Transverse colon (tissue), 4 donors: ENCODE measurements at regions not wholly inside any gene's neighbourhood (a gene's known extent, or its start where the extent isn't known, plus 50 kb on each side); places are given as distances from the start of the nearest gene placed in this dataset.

Source experiments
- DNase-seq: peaks from one replicate; pipeline ENCODE4 v3.0.0-alpha.2; 2019
- H3K27ac ChIP-seq, 4 donors: fragments of 200-600 bp; sonication (generic); 2 replicates each; pipeline ENCODE4 v1.5.1; 2016 to 2018; ENCODE audit warnings: inconsistent platforms in 4 of 4
- H3K27me3 ChIP-seq: fragments of 200-600 bp; sonication (generic); 2 replicates; pipeline ENCODE4 v1.5.1; 2017; ENCODE audit warnings: inconsistent platforms
- H3K36me3 ChIP-seq, 4 donors: fragments of 200-600 bp; sonication (generic); 2 replicates each; pipeline ENCODE4 v1.5.1; 2017 to 2019; ENCODE audit warnings: inconsistent platforms in 4 of 4
- H3K4me1 ChIP-seq, 4 donors: fragments of 200-600 bp; sonication (generic); 2 replicates each; pipeline ENCODE4 v1.5.1; 2017 to 2020; ENCODE audit warnings: inconsistent platforms in 4 of 4
- H3K4me3 ChIP-seq, 4 donors: fragments of 200-600 bp; sonication (generic); 1 replicate in 1 of 4; 2 replicates in 3 of 4; pipeline versions ENCODE4 v1.5.1 to v1.6.1; 2017 to 2019; ENCODE audit warnings: inconsistent platforms in 4 of 4
- H3K9me3 ChIP-seq, 2 donors: fragments of 200-600 bp; sonication (generic); 2 replicates each; pipeline ENCODE4 v1.5.1; 2017 to 2019; ENCODE audit warnings: inconsistent platforms in 2 of 2
- EP300 ChIP-seq: sonication (generic); formaldehyde crosslinking; IDR thresholded peaks from one replicate; pipeline ENCODE4 v1.6.1; 2017; ENCODE audit warnings: antibody characterized with exemption, low read depth
- POLR2A ChIP-seq: fragments of 450-650 bp; IDR thresholded peaks from one replicate; pipeline ENCODE4 v1.6.1; 2016; ENCODE audit warnings: antibody characterized with exemption, mild to moderate bottlenecking, moderate library complexity
- POLR2AphosphoS5 ChIP-seq, 3 donors: sonication (generic); formaldehyde crosslinking; IDR thresholded peaks; one replicate each; pipeline ENCODE4 v1.6.1; 2016; ENCODE audit warnings: antibody characterized with exemption in 3 of 3
- WGBS, 2 donors: methylation state at CpG; one replicate each; pipeline ENCODE4 v1.1.5; 2018; ENCODE audit warnings: low coverage in 1 of 2; 5-methylcytosine and 5-hydroxymethylcytosine counted together
- in situ Hi-C, 4 donors: fragments of 200-750 bp; cut with MboI; loops; one replicate each; pipeline versions ENCODE4 v1.15.0 to v1.15.1; 2017; ENCODE audit warnings: low sequenced_read_pairs in 3 of 4, low pct_ligation_motif_present in 1 of 4, low pct_unique_long_range_greater_than_20kb in 1 of 4
- intact Hi-C: fragments of 100-400 bp; cut with DNase I; formaldehyde crosslinking; loops from one replicate; pipeline ENCODE4 v1.15.1; 2023; ENCODE audit warnings: low total_unique reads
- TF ChIP-seq, protein P1 (sequence below), 5 experiments: fragments of 200-600 bp in 3 of 5; fragments of 450-650 bp in 2 of 5; sonication (generic) in 3 of 5; IDR thresholded peaks; 1 replicate in 2 of 5; 2 replicates in 3 of 5; pipeline ENCODE4 v1.5.1; 2016 to 2017; ENCODE audit warnings: antibody characterized with exemption in 5 of 5, inconsistent platforms in 3 of 5, mild to moderate bottlenecking in 2 of 5, moderate library complexity in 1 of 5

DNA sequence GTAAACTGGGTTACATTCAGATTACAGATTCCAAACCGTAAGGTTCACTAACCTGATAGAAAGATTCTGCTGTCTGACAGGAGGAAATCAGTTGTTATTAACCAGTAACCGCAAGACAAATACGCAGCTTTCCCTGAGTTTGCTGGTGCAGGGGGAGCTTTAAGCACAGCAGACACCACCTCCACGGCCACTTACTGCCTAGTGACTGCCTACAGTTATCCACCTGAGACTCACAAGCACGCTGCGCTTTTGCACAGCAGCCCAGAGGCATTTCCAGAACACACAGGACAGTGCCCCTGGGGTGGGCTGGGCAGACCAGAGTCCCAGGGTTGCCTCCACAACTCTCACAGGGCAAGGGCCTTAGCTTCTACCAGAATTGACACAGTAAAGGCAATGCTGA is 90.9 kb downstream of the CTTN start:
- in situ Hi-C loops, result no loop called here
- intact Hi-C loops, result no loop called here
- DNase-seq, result no peak
- Histone ChIP-seq H3K36me3 (no peaks in the 10 kb centered on the region), H3K4me3 (no peak overlapping the region), H3K4me1 (no peaks in the 10 kb centered on the region), H3K9me3 (no peaks in the 10 kb centered on the region), H3K27me3 (no peaks in the 10 kb centered on the region), H3K27ac (no peak overlapping the region)
- TF ChIP-seq EP300 (no peak), POLR2A (no peak), POLR2AphosphoS5 (IDR thresholded peaks at IDR 0.05) (no peak)
- TF ChIP-seq, protein P1, sequence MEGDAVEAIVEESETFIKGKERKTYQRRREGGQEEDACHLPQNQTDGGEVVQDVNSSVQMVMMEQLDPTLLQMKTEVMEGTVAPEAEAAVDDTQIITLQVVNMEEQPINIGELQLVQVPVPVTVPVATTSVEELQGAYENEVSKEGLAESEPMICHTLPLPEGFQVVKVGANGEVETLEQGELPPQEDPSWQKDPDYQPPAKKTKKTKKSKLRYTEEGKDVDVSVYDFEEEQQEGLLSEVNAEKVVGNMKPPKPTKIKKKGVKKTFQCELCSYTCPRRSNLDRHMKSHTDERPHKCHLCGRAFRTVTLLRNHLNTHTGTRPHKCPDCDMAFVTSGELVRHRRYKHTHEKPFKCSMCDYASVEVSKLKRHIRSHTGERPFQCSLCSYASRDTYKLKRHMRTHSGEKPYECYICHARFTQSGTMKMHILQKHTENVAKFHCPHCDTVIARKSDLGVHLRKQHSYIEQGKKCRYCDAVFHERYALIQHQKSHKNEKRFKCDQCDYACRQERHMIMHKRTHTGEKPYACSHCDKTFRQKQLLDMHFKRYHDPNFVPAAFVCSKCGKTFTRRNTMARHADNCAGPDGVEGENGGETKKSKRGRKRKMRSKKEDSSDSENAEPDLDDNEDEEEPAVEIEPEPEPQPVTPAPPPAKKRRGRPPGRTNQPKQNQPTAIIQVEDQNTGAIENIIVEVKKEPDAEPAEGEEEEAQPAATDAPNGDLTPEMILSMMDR (IDR thresholded peaks at IDR 0.05), result no peak
- WGBS, 2 donors, result 87 to 100% methylated on average over 1 to 6 of the region's 6 CpGs

DNA sequence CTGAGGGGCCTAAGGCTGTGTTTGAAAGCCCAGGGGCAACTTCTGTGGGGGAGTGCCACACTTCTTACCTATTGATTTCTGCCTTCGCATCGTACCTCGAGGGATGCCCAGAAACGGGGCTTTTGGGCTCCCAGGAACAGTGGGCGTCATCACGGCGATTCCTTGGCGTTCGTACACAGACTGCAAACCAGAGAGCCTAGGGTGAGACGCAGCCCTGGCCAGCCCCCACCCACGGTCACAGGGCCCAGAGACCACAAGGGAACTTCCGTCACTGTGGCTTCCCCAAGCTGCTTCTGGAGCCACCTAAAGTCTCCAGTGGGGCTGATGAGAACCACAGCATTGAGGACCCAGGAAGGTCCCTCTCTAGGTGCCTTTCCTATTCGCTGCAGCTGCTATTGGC is 91.9 kb downstream of the CTTN start:
- no peak for DNase-seq
- WGBS, 2 donors, result 82% methylated on average over 12 of the region's 13 CpGs; no CpG with 5 or more reads in 1 of the 2 donors
- in situ Hi-C loops, result no loop called here
- H3K4me3 ChIP-seq, result no peak overlapping the region
- no peaks in the 10 kb centered on the region for H3K36me3 ChIP-seq
- no peak overlapping the region for H3K27ac ChIP-seq
- H3K4me1 ChIP-seq, result no peaks in the 10 kb centered on the region
- H3K27me3 ChIP-seq, result no peaks in the 10 kb centered on the region
- no peak for TF ChIP-seq POLR2A
- TF ChIP-seq POLR2AphosphoS5 (IDR thresholded peaks at IDR 0.05), result no peak
- TF ChIP-seq, protein P1 (IDR thresholded peaks at IDR 0.05), result no peak
- no peak for TF ChIP-seq EP300
- H3K9me3 ChIP-seq, result no peaks in the 10 kb centered on the region
- intact Hi-C loops, result no loop called here

DNA sequence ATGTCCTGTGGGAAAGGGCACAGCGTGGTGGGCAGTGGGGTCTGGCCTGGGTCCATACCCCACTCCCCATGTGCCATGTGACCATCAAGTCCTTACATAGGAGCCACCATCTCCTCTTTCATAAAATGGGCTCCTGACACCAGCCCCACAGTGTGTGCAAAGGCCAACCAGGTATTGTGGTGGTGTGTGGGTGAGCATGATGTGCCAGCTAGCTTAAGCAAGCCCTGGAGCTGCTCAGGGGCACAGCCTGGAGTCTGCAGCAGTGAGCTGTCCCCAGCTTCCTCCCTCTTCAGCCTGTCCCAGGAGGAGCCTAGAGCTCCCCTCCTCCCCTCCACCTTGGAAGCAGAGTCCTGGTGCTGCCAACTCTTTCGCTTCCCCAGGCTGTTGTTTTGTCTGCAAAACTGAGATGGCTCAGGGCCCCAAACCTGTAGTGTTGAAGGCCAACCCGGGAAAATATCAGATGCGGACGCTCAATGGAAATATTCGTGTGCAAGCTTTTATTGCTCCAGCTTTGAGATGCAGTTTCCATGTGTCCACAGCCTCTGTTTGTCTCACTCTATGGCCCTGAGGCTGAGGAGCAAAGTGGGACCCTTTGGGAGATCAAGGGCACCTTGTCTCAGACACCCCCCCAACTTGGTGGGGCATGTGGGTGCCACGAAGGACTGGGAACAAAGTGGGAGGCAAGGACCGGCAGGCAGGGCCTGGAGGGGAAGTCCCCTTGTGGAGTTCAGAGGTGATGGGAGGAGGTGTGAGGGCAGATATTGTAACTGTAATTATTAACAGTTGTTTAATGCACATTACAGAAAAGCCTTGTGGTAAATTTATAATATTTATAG is 92.6 kb downstream of the CTTN start:
- no peak for DNase-seq
- Histone ChIP-seq H3K4me3 (no peak overlapping the region), H3K9me3 (no peaks in the 10 kb centered on the region), H3K27ac (no peak overlapping the region), H3K36me3 (no peaks in the 10 kb centered on the region), H3K4me1 (no peaks in the 10 kb centered on the region), H3K27me3 (no peaks in the 10 kb centered on the region)
- in situ Hi-C loops (no loop called here), intact Hi-C loops (no loop called here)
- 86 to 94% methylated on average over 5 to 7 of the region's 8 CpGs for WGBS, 2 donors
- TF ChIP-seq POLR2AphosphoS5 (IDR thresholded peaks at IDR 0.05), result no peak
- no peak for TF ChIP-seq EP300
- TF ChIP-seq, protein P1 (IDR thresholded peaks at IDR 0.05), result no peak
- no peak for TF ChIP-seq POLR2A

DNA sequence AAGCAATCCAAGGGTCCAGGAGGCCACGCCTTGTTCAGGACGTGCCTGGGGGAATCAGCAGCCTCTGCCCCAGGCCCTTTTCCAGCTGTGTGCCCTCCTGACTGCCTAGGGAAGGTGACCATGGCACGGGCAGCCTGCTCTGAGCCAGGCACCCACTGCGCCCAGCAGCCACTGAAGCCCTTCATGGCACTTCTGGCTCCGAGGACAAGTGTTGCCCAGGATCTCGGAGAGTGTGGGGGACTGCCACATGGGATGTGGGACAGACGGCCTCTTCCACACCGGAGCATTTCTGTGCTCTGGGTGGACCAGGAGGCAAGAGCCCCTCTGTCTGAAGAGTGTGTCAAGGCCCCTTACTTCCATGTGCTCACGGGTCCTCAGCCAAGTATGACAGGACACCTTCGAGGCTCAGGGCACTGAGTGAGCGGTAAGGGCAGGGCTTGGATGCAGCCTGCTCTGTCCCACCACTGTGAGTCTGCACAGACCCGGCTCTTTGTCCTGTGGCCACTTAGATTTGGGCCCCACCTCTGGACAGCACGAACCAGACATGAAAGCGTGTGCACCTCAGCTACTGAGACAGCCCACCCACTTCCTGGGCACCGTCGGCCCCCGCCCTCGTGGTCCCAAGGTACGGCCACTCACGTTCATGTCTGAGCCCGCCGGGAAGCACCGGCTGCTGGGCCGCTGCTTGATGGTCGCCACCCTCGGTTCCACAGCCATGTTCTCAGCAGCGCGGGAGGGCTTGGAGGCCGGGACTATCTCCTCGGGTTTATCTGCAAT is 93.6 kb downstream of the CTTN start:
- no peaks in the 10 kb centered on the region for H3K4me1 ChIP-seq
- no peak overlapping the region for H3K27ac ChIP-seq
- WGBS, 2 donors, result 90 to 93% methylated on average over 2 to 24 of the region's 30 CpGs
- DNase-seq, result no peak
- no peaks in the 10 kb centered on the region for H3K27me3 ChIP-seq
- H3K36me3 ChIP-seq, result no peaks in the 10 kb centered on the region
- no peaks in the 10 kb centered on the region for H3K9me3 ChIP-seq
- TF ChIP-seq EP300 (no peak), POLR2A (no peak), POLR2AphosphoS5 (IDR thresholded peaks at IDR 0.05) (no peak)
- TF ChIP-seq, protein P1 (IDR thresholded peaks at IDR 0.05), result no peak
- in situ Hi-C loops, result no loop called here
- no peak overlapping the region for H3K4me3 ChIP-seq
- intact Hi-C loops, result no loop called here
